Loucy (cell line): ENCODE measurements at regions not wholly inside any gene's neighbourhood (a gene's known extent, or its start where the extent isn't known, plus 50 kb on each side); places are given as distances from the start of the nearest gene placed in this dataset.

Experiments
- CTCF ChIP-seq: fragments of 200-600 bp; sonication (generic); conservative IDR thresholded peaks from 2 replicates; pipeline ENCODE4 v1.5.1; 2014; ENCODE audit warnings: mild to moderate bottlenecking, antibody characterized with exemption, low read length
- EZH2phosphoT487 ChIP-seq: fragments of 200-600 bp; IDR thresholded peaks from 2 replicates; pipeline ENCODE4 v1.6.1; 2018; ENCODE audit warnings: antibody characterized with exemption, mild to moderate bottlenecking, moderate library complexity, borderline replicate concordance

GRCh38 chr7:155204744-155205367 lies 92.8 kb upstream of the INSIG1 start:
- TF ChIP-seq CTCF (no peak), EZH2phosphoT487 (no peak)
